ENCODE measurements at regions not wholly inside any gene's neighbourhood (a gene's known extent, or its start where the extent isn't known, plus 50 kb on each side); places are given as distances from the start of the nearest gene placed in this dataset.

DNA sequence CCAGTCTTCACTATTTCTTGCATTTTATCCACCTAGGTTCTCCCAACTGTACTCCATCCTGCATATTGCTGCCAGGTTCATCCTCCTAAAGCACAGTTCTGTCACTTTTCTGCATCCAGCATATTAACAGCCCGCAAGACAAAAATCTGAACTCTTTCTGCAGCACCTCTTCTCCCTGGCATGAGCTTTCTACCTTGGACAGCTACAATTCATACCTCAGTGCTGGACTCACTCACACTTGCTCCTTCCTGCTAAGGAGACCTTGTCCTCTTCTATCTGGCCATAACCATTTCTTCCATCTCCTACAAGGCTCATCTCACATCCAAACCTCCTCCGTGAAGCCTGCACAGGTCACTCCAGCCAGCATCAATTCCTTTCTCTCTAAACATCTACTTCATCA, 170.1 kb upstream of the GRIP1 start:
- TF ChIP-seq, protein P1, sequence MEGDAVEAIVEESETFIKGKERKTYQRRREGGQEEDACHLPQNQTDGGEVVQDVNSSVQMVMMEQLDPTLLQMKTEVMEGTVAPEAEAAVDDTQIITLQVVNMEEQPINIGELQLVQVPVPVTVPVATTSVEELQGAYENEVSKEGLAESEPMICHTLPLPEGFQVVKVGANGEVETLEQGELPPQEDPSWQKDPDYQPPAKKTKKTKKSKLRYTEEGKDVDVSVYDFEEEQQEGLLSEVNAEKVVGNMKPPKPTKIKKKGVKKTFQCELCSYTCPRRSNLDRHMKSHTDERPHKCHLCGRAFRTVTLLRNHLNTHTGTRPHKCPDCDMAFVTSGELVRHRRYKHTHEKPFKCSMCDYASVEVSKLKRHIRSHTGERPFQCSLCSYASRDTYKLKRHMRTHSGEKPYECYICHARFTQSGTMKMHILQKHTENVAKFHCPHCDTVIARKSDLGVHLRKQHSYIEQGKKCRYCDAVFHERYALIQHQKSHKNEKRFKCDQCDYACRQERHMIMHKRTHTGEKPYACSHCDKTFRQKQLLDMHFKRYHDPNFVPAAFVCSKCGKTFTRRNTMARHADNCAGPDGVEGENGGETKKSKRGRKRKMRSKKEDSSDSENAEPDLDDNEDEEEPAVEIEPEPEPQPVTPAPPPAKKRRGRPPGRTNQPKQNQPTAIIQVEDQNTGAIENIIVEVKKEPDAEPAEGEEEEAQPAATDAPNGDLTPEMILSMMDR (IDR thresholded peaks at IDR 0.05), result no peak
- no peak for TF ChIP-seq POLR2A (IDR thresholded peaks at IDR 0.05)
